Effector memory CD8-positive, alpha-beta T cell (primary cell): ENCODE measurements at regions not wholly inside any gene's neighbourhood (a gene's known extent, or its start where the extent isn't known, plus 50 kb on each side); places are given as distances from the start of the nearest gene placed in this dataset.

Source experiments
- ATAC-seq: fragments of 150-1000 bp; cut with Tn5 transposase; replicated peaks from 2 replicates; pipeline ENCODE4 v1.10.0; 2021; ENCODE audit warnings: mild to moderate bottlenecking, moderate library complexity
- DNase-seq, 3 experiments: peaks; one replicate each; pipeline ENCODE4 v3.0.0; 2021
- H3K27ac Mint-ChIP-seq, 2 donors: one replicate each; pipeline ENCODE4 v1.8.0; 2022; ENCODE audit warnings: mild to moderate bottlenecking in 2 of 2, mixed read lengths in 2 of 2, moderate library complexity in 2 of 2
- H3K27me3 Mint-ChIP-seq, 2 donors: one replicate each; pipeline ENCODE4 v1.8.0; 2022; ENCODE audit warnings: mixed read lengths in 2 of 2
- H3K36me3 Mint-ChIP-seq: one replicate; pipeline ENCODE4 v1.8.0; 2022; ENCODE audit warnings: mild to moderate bottlenecking, moderate library complexity, mixed read lengths; ENCODE audit not compliant: insufficient read depth
- H3K4me1 Mint-ChIP-seq, 2 donors: one replicate each; pipeline ENCODE4 v1.8.0; 2022; ENCODE audit warnings: low read depth in 2 of 2, mixed read lengths in 2 of 2
- H3K4me3 Mint-ChIP-seq, 2 donors: one replicate each; pipeline ENCODE4 v1.8.0; 2022; ENCODE audit warnings: mild to moderate bottlenecking in 2 of 2, mixed read lengths in 2 of 2, moderate library complexity in 2 of 2
- H3K9me3 Mint-ChIP-seq, 2 donors: one replicate each; pipeline ENCODE4 v1.8.0; 2022; ENCODE audit warnings: mixed read lengths in 2 of 2

DNA sequence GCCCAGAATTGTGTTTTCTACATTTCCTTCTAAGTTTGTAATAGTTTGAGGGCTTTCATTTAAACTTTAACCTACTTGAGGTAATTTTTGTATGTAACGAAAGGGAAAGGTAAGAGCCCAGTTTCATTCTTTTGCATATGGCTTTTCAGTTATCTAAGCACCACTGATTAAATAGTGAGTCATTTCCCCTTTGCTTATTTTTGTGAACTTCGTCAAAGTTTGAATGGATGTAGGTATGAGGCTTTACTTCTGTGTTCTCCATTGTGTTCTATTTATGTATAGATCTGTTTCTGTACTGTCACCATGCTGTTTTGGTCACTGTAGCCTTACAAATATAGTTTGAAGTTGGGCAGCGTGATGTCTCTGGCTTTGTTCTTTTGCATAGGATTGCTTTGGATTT lies 944.8 kb upstream of the CNTNAP5 start:
- Mint-ChIP-seq H3K36me3 (peaks cover 4% of the 10 kb centered on the region), H3K4me3 (no peak overlapping the region), H3K27ac (no peak overlapping the region), H3K4me1 (no peaks in the 10 kb centered on the region), H3K9me3 (peaks cover 6 to 17% of the 10 kb centered on the region in 2 donors), H3K27me3 (no peaks in the 10 kb centered on the region)
- ATAC-seq (no peak), DNase-seq (no peak)

DNA sequence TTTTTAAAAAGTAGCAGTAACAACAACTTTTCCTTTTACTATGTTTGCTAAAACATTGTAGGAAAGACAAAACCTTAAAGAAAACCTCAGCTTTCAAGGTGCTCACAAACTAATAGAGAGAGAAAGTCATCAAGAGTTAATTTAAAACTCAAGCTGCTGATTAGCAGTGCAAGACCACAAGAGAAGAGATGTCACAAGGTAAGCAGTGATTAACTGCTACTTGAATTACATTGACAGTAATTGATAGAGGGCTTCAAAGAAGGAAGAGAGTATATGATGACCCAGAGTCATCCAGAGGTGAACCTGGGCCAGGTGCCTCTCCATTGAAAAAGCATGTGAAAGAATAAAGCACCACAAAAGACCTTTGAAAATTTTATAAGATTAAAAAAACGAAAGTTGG lies 939.6 kb upstream of the CNTNAP5 start:
- H3K27me3 Mint-ChIP-seq: no peaks in the 10 kb centered on the region
- H3K36me3 Mint-ChIP-seq: peaks cover 4% of the 10 kb centered on the region
- ATAC-seq: no peak
- H3K9me3 Mint-ChIP-seq: peaks cover 14 to 24% of the 10 kb centered on the region in 2 donors
- no peak overlapping the region for H3K4me3 Mint-ChIP-seq
- no peak overlapping the region for H3K27ac Mint-ChIP-seq
- H3K4me1 Mint-ChIP-seq: no peaks in the 10 kb centered on the region
- DNase-seq: no peak

- Mint-ChIP-seq H3K36me3 (peaks cover 4% of the 10 kb centered on the region), H3K9me3 (peaks cover 16 to 25% of the 10 kb centered on the region in 2 donors), H3K4me1 (no peaks in the 10 kb centered on the region), H3K27me3 (no peaks in the 10 kb centered on the region), H3K27ac (no peak overlapping the region), H3K4me3 (no peak overlapping the region)
- ATAC-seq (no peak), DNase-seq (no peak)
These were observed 938.3 kb upstream of the CNTNAP5 start for GRCh38 chr2:123086613-123087385.

DNA sequence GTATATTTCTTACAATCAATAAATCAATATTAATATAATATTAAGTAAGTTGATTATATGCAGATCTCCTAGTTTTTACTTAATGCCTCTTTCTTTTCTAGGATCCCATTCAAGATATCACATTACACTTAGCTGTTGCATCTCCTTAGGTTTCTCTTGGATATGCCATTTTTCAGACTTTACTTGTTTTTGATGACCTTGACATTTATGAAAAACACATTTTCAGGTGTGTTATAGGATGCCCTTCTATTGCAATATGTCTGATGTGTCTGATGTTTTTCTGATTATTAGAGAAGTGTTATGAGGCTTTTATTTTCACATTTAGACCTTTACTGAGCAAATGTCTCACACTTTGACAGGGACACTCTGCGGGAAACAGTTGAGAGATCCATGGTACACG lies 933.6 kb upstream of the CNTNAP5 start:
- DNase-seq (no peak), ATAC-seq (no peak)
- no peak overlapping the region for H3K4me3 Mint-ChIP-seq
- H3K27me3 Mint-ChIP-seq: no peaks in the 10 kb centered on the region
- H3K4me1 Mint-ChIP-seq: peaks cover 0 to 2% of the 10 kb centered on the region in 2 donors
- H3K36me3 Mint-ChIP-seq: no peaks in the 10 kb centered on the region
- H3K9me3 Mint-ChIP-seq: peaks cover 12 to 32% of the 10 kb centered on the region in 2 donors
- H3K27ac Mint-ChIP-seq: no peak overlapping the region

DNA sequence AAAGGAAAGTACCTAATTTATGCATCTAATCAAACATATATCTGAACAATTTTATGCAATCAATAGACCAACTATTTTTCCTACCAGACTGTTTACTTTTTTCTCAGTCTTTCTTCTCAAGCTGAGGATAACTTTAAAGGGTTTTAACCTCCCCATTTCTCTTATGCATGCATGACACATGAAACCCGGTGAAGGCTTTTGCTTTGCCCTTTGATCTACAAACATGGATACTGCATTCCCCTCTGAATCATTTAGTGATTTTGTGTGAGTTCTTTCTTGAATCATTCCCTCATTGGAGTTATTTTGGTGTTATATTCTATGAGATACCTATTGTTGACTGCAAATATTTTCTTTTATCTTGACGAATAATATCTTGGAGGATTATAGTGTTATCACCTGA lies 931.9 kb upstream of the CNTNAP5 start:
- ATAC-seq (no peak), DNase-seq (no peak)
- Mint-ChIP-seq H3K4me1 (peaks cover 0 to 2% of the 10 kb centered on the region in 2 donors), H3K27ac (no peak overlapping the region), H3K9me3 (peaks cover 9 to 29% of the 10 kb centered on the region in 2 donors), H3K4me3 (no peak overlapping the region), H3K27me3 (no peaks in the 10 kb centered on the region), H3K36me3 (no peaks in the 10 kb centered on the region)

GRCh38 chr2:123095219-123095835 lies 929.8 kb upstream of the CNTNAP5 start:
- ATAC-seq (no peak), DNase-seq (no peak)
- Mint-ChIP-seq H3K4me1 (peaks cover 0 to 2% of the 10 kb centered on the region in 2 donors), H3K36me3 (no peaks in the 10 kb centered on the region), H3K27me3 (no peaks in the 10 kb centered on the region), H3K27ac (no peak overlapping the region), H3K4me3 (no peak overlapping the region), H3K9me3 (peaks cover 6 to 19% of the 10 kb centered on the region in 2 donors)

DNA sequence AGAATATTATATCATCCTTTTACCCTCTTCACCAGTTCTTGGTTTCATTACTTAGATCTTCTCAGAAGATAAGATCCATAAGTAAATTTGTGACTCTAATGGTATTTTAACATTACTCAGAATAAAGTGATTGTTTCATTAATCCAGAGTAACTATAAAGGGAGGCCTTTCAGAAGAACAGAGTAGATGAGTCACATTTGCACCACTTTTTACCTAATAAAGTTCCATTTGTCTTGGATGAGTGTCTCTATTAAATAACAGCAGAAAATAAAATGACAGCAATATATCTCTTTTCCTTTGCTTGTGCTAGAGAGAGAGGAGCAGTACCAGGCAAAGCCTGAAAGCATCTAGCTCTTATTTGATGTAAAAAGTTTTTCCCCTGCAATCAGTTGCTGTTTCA lies 926.5 kb upstream of the CNTNAP5 start:
- ATAC-seq (no peak), DNase-seq (no peak)
- no peak overlapping the region for H3K27ac Mint-ChIP-seq
- no peaks in the 10 kb centered on the region for H3K27me3 Mint-ChIP-seq
- peaks cover 0 to 2% of the 10 kb centered on the region in 2 donors for H3K4me1 Mint-ChIP-seq
- no peak overlapping the region for H3K4me3 Mint-ChIP-seq
- peaks cover 4 to 17% of the 10 kb centered on the region in 2 donors for H3K9me3 Mint-ChIP-seq
- H3K36me3 Mint-ChIP-seq: no peaks in the 10 kb centered on the region

GRCh38 chr2:123101434-123101833 lies 923.7 kb upstream of the CNTNAP5 start:
- Mint-ChIP-seq H3K9me3 (peaks cover 0 to 2% of the 10 kb centered on the region in 2 donors), H3K36me3 (no peaks in the 10 kb centered on the region), H3K27ac (no peak overlapping the region), H3K4me1 (no peaks in the 10 kb centered on the region), H3K27me3 (no peaks in the 10 kb centered on the region), H3K4me3 (no peak overlapping the region)
- ATAC-seq (no peak), DNase-seq (no peak)

DNA sequence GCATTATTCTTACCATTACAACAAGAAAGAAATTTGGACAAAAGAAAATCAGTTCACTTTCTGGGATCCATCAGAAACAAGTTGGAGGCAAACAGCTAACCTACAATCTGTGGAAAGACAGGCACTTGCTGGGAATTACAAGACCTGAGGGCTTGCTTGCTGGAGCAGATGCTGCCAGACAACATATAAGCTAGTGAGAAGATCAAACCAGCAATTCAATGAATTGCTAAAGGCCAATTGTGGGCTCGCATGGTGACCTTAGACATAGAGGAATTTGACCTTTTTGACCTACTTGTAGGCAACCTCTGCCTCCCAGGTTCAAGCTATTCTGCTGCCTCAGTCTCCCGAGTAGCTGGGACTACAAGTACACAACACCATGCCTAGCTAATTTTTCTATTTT lies 921.2 kb upstream of the CNTNAP5 start:
- Mint-ChIP-seq H3K4me1 (no peaks in the 10 kb centered on the region), H3K27ac (no peak overlapping the region), H3K36me3 (no peaks in the 10 kb centered on the region), H3K9me3 (peaks cover 5 to 8% of the 10 kb centered on the region in 2 donors), H3K27me3 (no peaks in the 10 kb centered on the region), H3K4me3 (no peak overlapping the region)
- DNase-seq (no peak), ATAC-seq (no peak)

GRCh38 chr2:123116595-123116994 lies 908.5 kb upstream of the CNTNAP5 start:
- no peaks in the 10 kb centered on the region for H3K27me3 Mint-ChIP-seq
- H3K4me3 Mint-ChIP-seq: no peak overlapping the region
- DNase-seq (no peak), ATAC-seq (no peak)
- H3K9me3 Mint-ChIP-seq: peaks cover 9 to 11% of the 10 kb centered on the region in 2 donors
- no peak overlapping the region for H3K27ac Mint-ChIP-seq
- no peaks in the 10 kb centered on the region for H3K4me1 Mint-ChIP-seq
- no peaks in the 10 kb centered on the region for H3K36me3 Mint-ChIP-seq

DNA sequence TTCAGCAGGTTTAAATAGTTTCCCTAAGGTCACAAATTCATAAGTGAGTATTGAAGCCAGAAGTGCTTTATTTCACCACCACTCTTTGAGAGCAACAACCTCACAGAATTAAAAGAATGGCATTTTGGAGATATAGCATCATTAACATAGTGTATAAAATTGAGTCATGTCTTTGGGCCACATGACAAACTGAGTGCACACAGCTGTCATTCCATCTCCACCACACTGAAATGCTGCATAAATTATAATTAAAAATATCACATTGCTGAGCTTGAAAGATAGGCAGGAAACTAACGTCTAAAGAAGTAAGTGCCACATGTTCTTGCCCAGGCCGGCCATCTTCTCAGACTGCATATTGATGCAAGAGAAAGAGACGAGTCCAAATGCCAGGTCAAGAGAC lies 897.9 kb upstream of the CNTNAP5 start:
- ATAC-seq (no peak), DNase-seq (no peak)
- Mint-ChIP-seq H3K27ac (no peak overlapping the region), H3K9me3 (peaks cover 4 to 17% of the 10 kb centered on the region in 2 donors), H3K4me3 (no peak overlapping the region), H3K4me1 (no peaks in the 10 kb centered on the region), H3K27me3 (no peaks in the 10 kb centered on the region), H3K36me3 (no peaks in the 10 kb centered on the region)

GRCh38 chr2:123128951-123129350 lies 896.1 kb upstream of the CNTNAP5 start:
- Mint-ChIP-seq H3K4me1 (no peaks in the 10 kb centered on the region), H3K9me3 (peaks cover 5 to 17% of the 10 kb centered on the region in 2 donors), H3K36me3 (no peaks in the 10 kb centered on the region), H3K4me3 (no peak overlapping the region), H3K27ac (no peak overlapping the region), H3K27me3 (no peaks in the 10 kb centered on the region)
- ATAC-seq (no peak), DNase-seq (no peak)

DNA sequence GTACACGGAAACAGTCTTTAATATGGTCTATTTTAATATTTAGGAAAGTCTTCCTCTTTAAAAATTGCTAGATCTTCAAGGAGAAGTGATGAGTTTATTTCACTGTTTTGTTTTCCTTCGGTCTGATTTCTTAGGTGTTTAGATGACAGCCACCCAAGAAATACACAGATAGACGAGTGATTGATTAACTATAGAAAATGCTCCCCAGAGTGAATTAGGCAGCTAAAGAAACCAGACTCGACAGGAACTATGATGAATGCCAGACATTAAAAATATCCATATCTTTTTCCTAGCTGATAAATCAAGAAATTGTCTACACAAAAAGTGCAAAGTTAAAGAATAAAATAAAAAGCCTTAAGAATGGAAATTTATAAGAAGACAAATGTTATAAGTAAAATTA lies 888.7 kb upstream of the CNTNAP5 start:
- Mint-ChIP-seq H3K9me3 (peaks cover 2 to 6% of the 10 kb centered on the region in 2 donors), H3K4me1 (no peaks in the 10 kb centered on the region), H3K36me3 (no peaks in the 10 kb centered on the region), H3K4me3 (no peak overlapping the region), H3K27ac (no peak overlapping the region), H3K27me3 (no peaks in the 10 kb centered on the region)
- DNase-seq (no peak), ATAC-seq (no peak)

- no peak for ATAC-seq
- no peaks in the 10 kb centered on the region for H3K36me3 Mint-ChIP-seq
These were observed 881.0 kb upstream of the CNTNAP5 start for GRCh38 chr2:123144082-123144481.

More at GRCh38 chr2:123144082-123144481, 881.0 kb upstream of the CNTNAP5 start:
- Mint-ChIP-seq H3K27ac (no peak overlapping the region), H3K27me3 (no peaks in the 10 kb centered on the region), H3K4me3 (no peak overlapping the region), H3K4me1 (no peaks in the 10 kb centered on the region), H3K9me3 (peaks cover 11 to 14% of the 10 kb centered on the region in 2 donors)
- no peak for DNase-seq
